HCT116 (cell line): ENCODE measurements at regions not wholly inside any gene's neighbourhood (a gene's known extent, or its start where the extent isn't known, plus 50 kb on each side); places are given as distances from the start of the nearest gene placed in this dataset.

ENCODE experiments used
- POLR2A ChIP-seq: IDR thresholded peaks from 2 replicates; pipeline ENCODE4 v1.7.0; 2011; ENCODE audit warnings: borderline replicate concordance; ENCODE audit not compliant: insufficient read depth, insufficient read length; ENCODE audit errors: extremely low read depth
- POLR2AphosphoS5 ChIP-seq: IDR thresholded peaks from 2 replicates; pipeline ENCODE4 v1.6.1; 2011; ENCODE audit warnings: mild to moderate bottlenecking, low read depth, low read length, moderate library complexity
- RAD21 ChIP-seq: IDR thresholded peaks from 2 replicates; pipeline ENCODE4 v1.6.1; 2012; ENCODE audit warnings: low read depth, mild to moderate bottlenecking
- SRF ChIP-seq: IDR thresholded peaks from 2 replicates; pipeline ENCODE4 v1.6.1; 2012; ENCODE audit warnings: low read depth
- TF ChIP-seq, protein P1 (sequence below), 3 experiments: fragments of 200-600 bp in 1 of 3; sonication (generic) in 1 of 3; IDR thresholded peaks in 2 of 3; conservative IDR thresholded peaks in 1 of 3; 2 replicates each; pipeline ENCODE4 v1.5.1; 2012 to 2017; ENCODE audit warnings: low read depth in 2 of 3, low read length in 2 of 3, antibody characterized with exemption in 1 of 3, borderline replicate concordance in 1 of 3, control low read depth in 1 of 3, mild to moderate bottlenecking in 1 of 3, mixed read lengths in 1 of 3, mixed run types in 1 of 3, moderate library complexity in 1 of 3; ENCODE audit not compliant: insufficient read depth in 1 of 3

DNA sequence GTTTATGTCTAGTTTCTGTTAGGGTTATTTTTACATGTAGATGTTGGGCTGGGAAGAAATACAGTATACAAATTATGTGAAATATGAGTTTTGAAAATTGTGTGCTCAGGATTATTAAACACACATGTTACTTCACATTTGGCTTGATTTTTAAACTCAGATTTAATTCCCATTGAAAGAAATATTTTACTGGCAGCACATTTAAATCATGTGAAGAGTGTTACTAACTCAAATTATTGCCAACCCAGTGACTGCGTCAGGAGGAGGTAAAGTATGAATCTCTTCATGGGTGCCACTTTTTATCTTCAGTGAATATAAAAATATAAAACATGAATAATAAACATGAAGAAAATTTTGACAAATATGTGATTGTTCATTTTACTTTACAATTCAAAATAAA, 457.5 kb upstream of the CCDC179 start:
- no peak for TF ChIP-seq POLR2A
- TF ChIP-seq, protein P1, sequence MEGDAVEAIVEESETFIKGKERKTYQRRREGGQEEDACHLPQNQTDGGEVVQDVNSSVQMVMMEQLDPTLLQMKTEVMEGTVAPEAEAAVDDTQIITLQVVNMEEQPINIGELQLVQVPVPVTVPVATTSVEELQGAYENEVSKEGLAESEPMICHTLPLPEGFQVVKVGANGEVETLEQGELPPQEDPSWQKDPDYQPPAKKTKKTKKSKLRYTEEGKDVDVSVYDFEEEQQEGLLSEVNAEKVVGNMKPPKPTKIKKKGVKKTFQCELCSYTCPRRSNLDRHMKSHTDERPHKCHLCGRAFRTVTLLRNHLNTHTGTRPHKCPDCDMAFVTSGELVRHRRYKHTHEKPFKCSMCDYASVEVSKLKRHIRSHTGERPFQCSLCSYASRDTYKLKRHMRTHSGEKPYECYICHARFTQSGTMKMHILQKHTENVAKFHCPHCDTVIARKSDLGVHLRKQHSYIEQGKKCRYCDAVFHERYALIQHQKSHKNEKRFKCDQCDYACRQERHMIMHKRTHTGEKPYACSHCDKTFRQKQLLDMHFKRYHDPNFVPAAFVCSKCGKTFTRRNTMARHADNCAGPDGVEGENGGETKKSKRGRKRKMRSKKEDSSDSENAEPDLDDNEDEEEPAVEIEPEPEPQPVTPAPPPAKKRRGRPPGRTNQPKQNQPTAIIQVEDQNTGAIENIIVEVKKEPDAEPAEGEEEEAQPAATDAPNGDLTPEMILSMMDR (IDR thresholded peaks at IDR 0.05 in 2 of 3, conservative IDR thresholded peaks at IDR 0.05 in 1 of 3; ENCODE audit: borderline replicate concordance in 1 of 3, insufficient read depth in 1 of 3, low read depth in 2 of 3, low read length in 2 of 3), result no peak
- TF ChIP-seq POLR2AphosphoS5, result no peak
- TF ChIP-seq SRF, result no peak
- TF ChIP-seq RAD21, result no peak
